Left forelimb (tissue), 1 donor: ENCODE measurements at regions not wholly inside any gene's neighbourhood (a gene's known extent, or its start where the extent isn't known, plus 50 kb on each side); places are given as distances from the start of the nearest gene placed in this dataset.
A peak's percentile ranks its signal among the peaks of the same experiment; 100 is the strongest.
"Not testable (repeated sequence)": the region's sequence is repeated elsewhere in the genome, so short reads cannot be mapped to it uniquely, and the experiment has no call there.

Experiments
- DNase-seq: peaks from one replicate; pipeline ENCODE4 v3.0.0-alpha.2; 2018; ENCODE audit warnings: low spot score

- no peak for DNase-seq
These were observed 177.5 kb upstream of the RTL1 start for GRCh38 chr14:101080922-101081593.

GRCh38 chr14:101082036-101082435, 178.5 kb upstream of the RTL1 start:
- no peak for DNase-seq

GRCh38 chr14:101082436-101083384, 179.2 kb upstream of the RTL1 start:
- no peak for DNase-seq

- DNase-seq, result peak; percentile 55
These were observed 180.3 kb upstream of the RTL1 start for GRCh38 chr14:101083564-101084435.

GRCh38 chr14:101084436-101084826, 180.9 kb upstream of the RTL1 start:
- DNase-seq, result no peak

GRCh38 chr14:101086926-101087325, 183.4 kb upstream of the RTL1 start:
- no peak for DNase-seq

GRCh38 chr14:101087614-101088394, 184.3 kb upstream of the RTL1 start:
- no peak for DNase-seq

- DNase-seq, result no peak
These were observed 184.8 kb upstream of the RTL1 start for GRCh38 chr14:101088395-101088667.

GRCh38 chr14:101088714-101089113, 185.2 kb upstream of the RTL1 start:
- no peak for DNase-seq

GRCh38 chr14:101090478-101090877, 187.0 kb upstream of the RTL1 start:
- not testable (repeated sequence) for DNase-seq

GRCh38 chr14:101090976-101091375, 187.5 kb upstream of the RTL1 start:
- no peak for DNase-seq

GRCh38 chr14:101094916-101095315, 191.4 kb upstream of the RTL1 start:
- DNase-seq, result not testable (repeated sequence)

GRCh38 chr14:101096551-101096950, 193.0 kb upstream of the RTL1 start:
- DNase-seq, result no peak

- DNase-seq, result no peak
These were observed 193.7 kb upstream of the RTL1 start for GRCh38 chr14:101097109-101097793.

GRCh38 chr14:101098177-101098576, 194.7 kb upstream of the RTL1 start:
- DNase-seq, result no peak

GRCh38 chr14:101098641-101099040, 195.1 kb upstream of the RTL1 start:
- no peak for DNase-seq

- DNase-seq, result no peak
These were observed 198.0 kb upstream of the RTL1 start for GRCh38 chr14:101101456-101102056.

- DNase-seq, result no peak
These were observed 199.4 kb upstream of the RTL1 start for GRCh38 chr14:101102875-101103274.

GRCh38 chr14:101103321-101103901, 199.9 kb upstream of the RTL1 start:
- DNase-seq, result no peak

- no peak for DNase-seq
These were observed 201.0 kb upstream of the RTL1 start for GRCh38 chr14:101104485-101104884.
